NCI-H226 (cell line): ENCODE measurements at regions not wholly inside any gene's neighbourhood (a gene's known extent, or its start where the extent isn't known, plus 50 kb on each side); places are given as distances from the start of the nearest gene placed in this dataset.
"Not testable (repeated sequence)": the region's sequence is repeated elsewhere in the genome, so short reads cannot be mapped to it uniquely, and the experiment has no call there.

Source experiments
- DNase-seq: peaks from one replicate; pipeline ENCODE4 v3.0.0-alpha.2; 2015

DNA sequence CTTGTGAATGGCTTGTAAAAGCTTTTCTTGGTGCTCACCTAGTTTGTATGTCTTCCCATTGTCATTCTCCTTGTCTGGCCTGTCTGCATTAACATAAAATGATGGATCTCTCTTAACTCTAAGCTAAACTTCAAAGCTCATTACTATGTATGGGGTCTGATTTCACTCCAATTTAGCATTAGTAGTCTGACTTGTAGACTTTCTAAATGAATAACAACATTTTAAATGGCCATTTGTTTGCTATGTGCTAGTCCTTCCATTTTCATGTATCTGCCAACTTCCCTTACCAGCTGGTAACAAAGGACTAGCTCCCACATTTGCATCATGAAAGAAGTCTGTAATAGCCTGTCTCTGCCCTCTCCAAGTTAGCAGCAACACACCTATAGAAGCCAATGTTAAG is 324.2 kb upstream of the RGPD4 start:
- DNase-seq, result no peak

DNA sequence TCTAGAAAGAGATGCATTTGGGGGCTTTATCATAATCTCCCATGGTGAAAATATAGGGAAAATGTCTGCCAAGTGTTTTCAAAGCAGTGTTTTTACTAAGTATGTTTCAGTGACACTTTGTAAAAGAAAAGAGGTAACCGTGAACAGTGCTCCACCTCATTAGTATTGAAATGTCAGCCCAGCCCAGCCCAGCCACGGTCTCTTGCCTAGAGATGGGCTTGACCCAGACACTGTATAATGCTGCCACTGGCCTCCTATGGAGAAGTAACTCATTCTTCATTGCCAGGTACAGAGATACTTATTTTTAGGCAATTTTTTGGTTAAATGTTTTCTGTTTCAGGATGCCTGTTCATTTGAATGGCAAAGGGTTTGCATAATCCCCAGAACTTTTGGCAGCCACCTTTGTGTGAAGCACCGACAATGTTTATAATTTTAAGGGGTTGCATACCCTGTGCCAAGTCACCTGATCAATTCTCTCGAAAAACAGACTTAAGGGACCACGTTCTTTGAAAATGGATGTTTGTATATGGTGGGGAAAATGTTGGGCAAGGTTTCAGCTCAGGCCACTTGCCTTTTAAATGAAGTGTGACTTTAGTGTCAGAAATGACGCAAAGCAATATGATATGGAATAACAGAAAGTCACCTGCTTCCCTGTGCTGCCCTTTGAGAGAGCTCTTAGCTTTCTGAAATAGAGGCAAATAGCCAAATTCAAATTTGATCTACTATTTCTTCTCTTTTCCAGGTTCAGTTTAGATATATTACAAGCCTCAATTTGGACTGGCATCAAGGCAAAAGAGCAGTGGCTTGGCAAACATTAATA is 314.5 kb upstream of the RGPD4 start:
- no peak for DNase-seq

DNA sequence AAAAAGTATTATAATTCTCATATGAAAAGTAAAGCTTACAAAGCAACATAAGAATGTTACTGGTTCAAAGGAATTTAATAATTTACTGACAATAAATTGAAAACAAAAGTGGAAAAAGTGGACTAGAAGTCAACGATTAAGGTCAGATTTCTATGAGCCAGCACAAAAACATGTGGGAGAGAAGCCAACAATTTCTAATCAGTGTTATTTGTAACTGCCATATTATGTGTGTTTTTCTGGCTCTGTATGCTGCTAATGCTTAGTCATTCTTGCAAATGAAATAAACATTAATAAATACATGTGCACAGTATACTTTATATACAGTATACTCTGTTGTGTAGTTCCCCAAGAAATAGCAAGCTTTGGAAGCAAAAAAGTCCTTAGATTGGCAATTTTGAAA is 301.3 kb upstream of the RGPD4 start:
- DNase-seq, result no peak

DNA sequence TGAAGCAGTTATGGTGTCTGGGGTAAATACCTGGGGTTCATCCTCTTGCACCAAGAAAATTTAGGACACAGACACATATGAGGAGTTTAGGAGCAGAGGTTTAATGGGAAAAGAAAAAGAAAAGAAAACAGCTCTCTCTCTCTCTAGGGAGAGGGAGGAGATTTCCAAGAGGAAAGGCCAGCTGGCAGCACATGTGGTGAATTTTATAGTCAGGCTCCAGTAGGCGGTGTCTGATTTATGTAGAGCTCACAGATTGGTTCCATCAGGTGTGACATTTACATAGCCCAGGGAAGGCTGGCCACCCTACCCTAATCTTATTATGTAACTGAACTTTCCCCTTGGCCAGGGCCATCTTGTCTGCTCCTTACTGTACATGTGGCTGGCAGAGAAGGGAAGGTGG is 297.5 kb upstream of the RGPD4 start:
- no peak for DNase-seq

DNA sequence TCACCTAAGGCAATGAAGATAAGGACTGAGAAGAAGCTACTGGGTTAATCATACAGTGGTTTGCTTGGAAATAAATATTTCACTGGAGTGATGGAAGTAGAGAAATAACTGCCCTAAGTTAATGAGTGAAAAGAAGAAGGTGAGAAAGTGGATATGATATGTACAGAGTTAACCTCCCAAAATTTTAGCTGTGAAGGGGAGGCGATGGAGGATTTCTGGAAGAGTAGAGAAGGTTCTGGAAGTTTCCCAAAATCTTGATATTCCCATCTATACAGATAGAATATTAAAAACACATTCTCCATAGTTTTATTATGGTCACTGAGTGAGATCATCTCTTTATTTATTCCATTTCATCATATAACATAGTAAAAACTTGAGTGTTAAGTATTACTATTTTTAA is 296.6 kb upstream of the RGPD4 start:
- no peak for DNase-seq

DNA sequence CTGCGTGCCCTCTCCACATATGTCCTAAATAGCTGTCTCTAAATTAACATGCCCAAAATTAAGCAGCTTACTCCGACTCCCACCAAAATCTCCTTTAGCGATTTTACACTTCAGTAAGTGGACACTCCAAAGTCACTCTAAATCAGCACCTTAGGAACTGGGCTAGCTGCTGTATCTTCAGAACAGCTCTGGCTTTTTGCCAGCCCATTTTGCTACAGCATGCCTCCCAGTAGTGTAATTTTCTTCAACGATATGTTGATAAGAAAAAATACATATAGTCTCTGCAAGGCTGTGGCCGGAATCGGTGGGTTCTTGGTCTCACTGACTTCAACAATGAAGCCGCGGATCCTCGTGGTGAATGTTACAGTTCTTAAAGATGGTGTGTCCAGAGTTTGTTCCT is 291.8 kb upstream of the RGPD4 start:
- DNase-seq, result no peak

DNA sequence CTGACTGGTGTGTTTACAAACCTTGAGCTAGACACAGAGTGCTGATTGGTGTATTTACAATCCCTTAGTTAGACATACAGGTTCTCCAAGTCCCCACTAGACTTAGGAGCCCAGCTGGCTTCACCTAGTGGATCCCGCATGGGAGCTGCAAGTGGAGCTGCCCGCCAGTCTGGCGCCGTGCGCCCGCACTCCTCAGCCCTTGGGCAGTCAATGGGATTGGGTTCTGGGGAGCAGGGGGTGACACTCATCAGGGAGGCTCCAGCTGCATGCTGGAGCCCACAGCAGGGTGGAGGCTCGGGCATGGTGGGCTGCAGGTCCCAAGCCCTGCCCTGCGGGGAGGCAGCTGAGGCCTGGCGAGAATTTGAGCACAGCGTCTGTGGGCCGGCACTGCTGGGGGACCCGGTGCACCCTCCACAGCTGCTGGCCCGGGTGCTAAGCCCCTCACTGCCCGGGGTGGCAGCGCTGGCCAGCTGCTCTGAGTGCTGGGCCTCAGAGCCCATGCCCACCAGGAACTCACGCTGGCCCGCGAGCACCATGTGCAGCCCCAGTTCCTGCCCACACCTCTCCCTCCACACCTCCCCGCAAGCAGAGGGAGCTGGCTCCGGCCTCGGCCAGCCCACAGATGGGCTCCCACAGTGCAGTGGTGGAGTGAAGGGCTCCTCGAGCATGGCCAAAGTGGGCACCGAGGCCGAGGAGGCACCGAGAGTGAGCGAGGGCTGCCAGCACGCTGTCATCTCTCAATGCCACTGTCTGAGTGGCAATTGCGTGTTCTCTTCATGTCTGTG is 290.6 kb upstream of the RGPD4 start:
- DNase-seq, result not testable (repeated sequence)

DNA sequence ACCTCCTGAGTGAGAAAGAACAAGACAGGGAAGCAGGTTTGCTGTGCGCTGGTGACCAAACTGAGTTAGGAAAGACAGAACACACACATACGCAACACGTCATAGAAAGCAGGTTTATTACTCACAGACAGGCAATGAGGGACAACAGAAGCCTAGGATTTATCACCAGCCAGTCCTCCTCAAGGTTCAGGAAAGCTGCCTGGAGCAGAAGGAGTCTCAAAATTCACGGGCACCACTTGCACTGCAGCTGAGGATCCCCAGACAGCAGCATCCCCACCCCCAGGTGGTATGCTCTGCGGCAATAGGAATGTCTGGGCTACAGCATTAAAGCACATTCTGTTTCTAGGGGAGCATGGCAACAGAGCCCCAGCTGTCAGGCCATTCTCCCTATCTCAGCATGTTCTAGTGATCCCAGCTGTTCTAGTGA is 284.4 kb upstream of the RGPD4 start:
- DNase-seq, result no peak

DNA sequence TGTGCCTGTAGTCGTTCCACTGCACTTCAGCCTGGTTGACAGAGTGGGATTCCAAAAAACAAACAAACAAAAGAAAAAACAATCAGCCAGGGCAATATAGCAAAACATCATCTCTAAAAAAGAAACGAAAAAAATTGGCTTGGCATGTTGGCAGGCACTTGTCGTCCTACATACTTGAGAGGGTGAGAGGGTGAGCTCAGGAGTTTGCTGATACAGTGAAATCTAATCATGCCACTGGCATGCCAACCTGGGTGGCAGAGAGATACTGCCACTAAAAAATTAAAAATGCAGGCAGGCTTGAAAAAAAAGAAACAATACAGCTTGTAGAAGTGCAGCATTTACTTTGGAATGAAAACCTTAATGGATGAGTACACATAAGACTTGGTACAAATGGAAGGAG is 282.9 kb upstream of the RGPD4 start:
- no peak for DNase-seq

DNA sequence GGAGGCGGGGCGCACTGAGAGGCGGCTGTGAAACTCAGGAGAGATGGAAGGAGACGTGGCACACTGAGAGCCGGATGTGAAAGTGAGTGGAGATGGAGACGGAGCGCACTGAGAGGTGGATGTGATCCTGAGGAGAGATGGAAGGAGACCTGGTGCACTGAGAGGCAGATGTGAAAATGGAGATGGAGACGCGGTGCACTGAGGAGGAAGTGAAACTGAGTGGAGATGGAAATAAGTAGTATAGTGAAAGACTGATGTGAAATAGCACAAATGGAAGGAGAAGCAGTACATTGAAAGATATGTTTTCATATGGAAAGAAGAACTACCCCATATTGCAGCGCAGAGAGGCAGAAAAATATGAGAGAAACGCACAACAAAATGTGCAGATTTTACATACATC is 281.6 kb upstream of the RGPD4 start:
- no peak for DNase-seq

DNA sequence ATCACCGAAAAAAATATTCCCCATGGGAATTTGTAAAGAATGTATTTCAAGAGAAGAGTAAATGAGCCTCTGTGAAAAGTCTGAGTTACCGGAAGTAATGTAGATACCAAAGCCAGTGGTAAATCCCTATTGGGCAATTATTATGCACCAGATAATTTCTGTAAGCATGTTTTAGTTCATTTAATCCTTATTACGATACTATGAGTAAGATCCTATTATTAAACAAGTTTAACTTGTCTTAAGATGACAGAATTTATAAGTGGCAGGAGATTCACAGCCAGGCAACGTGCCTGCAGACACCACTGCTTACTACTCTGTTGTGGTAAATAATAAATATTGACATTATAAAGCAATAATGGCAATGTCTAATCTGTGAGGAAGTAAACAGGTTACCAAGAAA is 280.8 kb upstream of the RGPD4 start:
- no peak for DNase-seq

DNA sequence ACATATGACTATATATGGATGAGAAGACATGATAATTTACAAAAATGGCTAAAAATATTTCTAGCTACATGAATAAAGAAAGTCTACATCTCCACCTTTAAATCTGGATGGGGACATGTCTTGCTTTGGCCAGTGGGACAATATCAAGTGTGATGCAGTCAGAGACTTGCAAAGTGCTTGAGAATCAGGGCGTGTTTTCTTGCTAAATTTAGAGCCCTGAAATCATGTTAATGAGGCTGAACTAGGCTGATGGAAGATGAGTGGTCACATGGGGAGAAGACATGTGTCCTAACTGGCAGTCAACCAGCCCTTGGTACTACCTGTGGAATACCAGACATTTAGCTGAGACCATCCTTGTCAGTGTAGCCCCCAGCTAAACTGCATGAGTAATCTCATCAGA is 278.5 kb upstream of the RGPD4 start:
- DNase-seq, result no peak

DNA sequence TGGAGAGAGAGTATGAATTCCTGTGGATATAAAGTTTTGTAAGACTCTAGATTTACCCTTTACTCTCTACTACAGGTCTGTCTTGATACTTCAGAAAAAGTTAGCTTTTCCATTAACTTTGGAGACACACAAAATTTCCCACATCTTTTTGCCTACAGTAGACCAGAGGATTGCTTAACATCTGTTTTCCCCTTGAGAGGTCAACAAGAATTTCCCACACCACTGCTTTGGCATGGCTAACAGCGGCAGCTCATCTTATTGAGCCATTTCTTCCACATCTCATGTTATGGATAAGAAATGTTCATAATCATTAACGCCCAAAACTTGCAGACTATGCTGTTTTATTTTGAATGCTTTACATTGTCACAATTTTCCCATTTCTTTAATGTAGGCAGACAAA is 273.6 kb upstream of the RGPD4 start:
- DNase-seq, result no peak

DNA sequence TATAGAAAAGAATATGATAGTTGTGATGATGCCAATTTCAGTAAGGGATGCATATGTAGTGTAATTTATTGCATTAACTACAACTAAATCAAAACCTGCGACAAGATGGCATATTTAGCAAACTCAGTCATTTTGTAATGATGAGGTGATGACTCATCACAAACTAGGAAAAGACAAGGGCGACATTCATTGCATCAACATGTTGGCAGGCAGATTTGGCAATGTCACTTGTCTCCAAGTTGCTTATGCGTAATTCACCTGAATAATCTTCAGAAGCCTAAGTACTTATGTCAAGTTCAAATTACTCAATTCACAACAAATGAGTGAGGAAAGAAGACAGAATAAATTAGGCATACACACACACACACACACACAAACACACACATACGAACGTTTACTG is 273.2 kb upstream of the RGPD4 start:
- DNase-seq, result no peak

DNA sequence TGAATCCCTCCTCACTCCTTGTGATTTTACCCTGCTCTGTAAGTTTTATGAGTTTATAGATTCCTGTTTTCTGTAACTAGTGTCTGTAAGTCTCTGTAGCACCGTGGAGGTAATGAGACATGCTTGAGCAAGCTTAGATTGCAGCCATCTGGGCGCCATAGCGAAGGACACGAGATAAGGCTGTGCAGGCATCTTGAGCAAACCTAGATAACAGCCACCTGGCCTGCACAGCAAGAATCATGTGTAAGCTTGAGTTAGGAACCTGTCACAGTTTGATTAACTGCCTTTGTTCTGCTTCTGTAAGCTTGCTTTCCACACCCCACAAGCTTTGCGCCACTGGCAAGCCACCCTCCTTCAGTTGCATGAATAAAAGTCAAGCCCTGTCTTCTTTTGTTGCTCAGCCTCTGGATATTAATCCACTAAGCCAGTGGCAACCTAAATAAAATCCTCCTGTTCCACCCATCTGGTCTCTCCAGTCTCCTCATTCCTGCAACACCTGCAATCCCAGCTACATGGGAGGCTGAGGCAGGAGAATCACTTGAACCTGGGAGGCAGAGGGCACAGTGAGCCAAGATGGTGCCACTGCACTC is 270.6 kb upstream of the RGPD4 start:
- DNase-seq, result no peak

DNA sequence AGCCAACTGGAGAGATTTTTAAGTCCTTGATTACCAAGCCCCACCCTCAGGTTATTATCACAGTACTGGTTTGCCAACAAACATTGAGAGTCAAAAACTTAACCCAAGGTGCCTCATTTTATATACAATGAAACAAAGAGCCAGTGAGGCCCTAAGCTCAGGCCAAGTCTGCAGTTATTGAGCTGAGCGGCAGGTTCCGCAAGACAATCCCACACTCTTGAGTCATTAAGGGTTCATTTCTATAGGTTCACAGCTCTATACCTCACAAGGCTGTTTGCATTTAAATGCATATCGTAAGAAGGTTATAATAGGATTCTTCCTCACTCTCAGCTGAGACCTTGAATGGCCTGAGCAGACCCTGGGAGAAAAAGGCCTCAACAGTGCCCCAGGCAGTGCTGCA is 268.4 kb upstream of the RGPD4 start:
- no peak for DNase-seq

DNA sequence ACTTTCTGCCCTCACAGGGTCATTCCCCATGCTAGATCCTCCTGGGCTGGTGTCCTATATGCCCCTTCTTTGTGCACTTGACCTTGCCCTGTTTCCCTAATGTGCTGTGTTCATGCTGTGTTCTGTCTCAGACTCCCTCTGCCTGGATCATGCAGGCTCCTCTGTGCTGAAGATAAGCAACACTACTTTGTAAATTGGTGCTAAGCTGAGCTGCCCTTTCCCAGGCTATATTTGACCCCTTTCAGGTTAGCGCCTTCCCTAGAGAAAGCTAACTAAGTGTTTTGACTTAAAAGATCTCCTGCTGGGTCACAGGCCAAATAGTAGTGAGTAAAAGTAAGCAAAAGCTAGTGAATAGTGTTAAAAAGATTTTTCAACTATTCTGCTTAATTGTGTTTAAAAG is 257.2 kb upstream of the RGPD4 start:
- DNase-seq, result no peak

DNA sequence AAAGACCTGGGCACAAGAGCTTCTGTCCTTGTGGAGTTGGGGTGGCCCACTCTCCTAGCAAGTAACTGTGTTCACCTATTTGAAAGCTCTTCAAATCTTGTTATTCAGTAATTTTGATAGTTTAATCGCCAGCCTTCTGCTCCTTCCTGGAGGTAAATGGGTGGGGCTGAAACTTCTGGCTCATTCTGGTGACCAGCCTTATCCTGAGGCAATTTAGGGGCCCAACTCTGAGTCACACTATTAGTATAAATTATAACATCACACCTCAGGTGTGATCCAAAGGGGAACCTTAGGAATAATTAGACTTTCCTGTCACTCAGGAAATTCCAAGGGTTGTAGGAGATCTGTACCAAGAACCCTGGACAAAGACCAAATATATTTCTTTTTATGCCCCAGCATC is 255.8 kb upstream of the RGPD4 start:
- DNase-seq, result no peak

DNA sequence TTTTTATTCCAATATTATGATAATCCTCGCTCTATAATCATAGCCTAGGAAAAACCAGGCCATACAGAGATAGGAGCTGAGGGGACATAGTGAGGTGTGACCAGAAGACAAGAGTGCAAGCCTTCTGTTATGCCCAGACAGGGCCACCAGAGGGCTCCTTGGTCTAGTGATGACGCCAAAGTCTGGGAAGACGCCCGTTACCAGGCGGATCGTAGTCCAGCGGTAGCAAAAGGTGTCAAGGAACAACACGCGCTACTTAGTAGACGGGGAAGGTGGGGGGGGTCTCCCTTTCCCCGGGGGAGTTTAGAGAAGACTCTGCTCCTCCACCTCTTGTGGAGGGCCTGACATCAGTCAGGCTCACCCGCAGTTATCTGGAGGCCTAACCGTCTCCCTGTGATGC is 253.8 kb upstream of the RGPD4 start:
- DNase-seq, result not testable (repeated sequence)

DNA sequence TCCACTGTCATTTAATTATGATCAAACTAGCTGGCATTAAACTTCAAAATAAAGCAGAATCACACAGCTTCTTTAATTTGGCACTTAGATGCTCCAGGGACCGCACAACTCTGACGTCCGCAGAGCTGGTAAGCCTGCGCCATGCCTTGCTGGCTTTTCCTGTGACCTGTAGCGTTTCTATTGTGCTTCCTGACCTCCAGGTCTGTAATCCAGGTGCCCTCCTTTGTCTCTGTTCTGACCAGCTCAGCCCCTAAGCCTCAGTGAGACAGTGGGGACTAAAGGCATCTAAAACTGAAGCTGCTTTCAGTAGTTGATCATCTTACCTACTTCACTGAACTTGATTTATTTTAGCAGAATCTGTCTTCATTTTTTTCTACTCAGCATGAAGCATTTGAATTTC is 249.7 kb upstream of the RGPD4 start:
- DNase-seq, result no peak

DNA sequence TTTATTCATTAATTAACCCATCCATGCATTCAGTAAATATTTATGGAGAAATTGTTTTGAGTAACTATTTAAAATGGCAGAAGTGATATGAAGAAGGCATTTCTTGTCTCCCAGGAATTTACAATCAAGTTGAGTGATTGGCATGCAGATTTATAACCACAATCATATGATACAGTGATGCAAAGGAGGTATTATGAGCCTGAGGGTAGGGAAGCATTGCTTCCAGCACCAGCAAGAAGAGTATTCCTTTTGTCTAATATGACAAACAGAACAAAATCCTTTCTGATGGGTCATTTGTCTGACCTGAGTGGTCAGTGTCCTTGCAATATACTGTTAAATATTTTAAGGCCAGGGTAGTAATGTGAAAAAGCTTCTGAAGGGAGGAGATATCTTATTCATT is 244.2 kb upstream of the RGPD4 start:
- DNase-seq, result no peak

DNA sequence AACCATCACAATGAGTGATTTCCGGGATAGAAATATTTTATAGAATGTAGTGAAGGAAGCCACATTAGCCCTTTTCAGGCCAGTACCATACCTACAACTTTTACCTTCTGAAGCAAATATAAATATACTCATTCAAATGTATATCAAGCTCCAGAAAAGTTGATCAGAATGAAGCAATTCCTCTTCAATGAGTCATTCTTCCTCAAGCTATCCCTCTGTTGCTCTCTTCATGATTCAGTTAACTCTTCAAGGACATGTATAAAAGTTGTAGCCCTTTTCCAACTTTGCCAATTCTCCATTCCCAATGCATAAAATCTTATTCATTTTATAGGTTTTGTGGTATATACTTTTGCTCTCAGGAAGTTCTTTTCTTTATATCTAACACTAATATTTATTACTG is 242.1 kb upstream of the RGPD4 start:
- no peak for DNase-seq

DNA sequence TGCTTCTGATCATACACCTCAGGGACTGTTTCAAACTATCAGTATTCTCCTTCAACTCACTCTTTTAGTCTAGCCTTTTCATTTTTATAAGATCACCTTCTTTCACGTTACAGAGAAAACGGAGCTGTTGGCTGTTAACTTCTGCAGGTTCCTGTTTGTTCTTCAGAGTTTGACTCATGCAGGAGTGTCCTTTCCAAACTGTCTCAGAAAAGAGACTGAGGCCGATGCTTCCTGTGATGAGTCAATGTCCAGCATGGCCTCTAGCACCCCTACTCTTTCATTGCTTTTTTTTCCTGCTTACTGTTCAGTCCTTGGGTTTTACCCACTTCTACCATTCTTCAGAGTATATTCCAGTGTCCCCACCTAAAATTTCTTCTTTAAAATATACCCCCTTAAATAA is 240.8 kb upstream of the RGPD4 start:
- no peak for DNase-seq

DNA sequence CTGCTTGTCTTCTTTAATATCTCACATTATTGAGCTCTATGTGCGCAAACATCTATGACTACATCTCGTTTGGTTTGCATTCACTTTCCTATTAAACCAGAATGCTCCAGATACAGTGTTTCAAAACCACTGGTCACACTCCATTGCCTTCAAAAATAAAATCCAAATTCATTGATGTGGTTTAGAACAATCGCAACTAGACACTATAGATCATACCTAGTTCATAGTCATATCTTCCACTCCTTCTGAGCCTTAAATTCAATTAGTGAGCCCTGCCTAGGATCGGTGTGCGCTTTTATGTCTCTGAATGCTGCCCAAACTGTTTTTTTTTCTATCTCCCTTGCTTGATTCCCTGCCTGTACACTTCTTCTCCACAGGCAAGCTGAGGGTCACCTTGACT is 238.5 kb upstream of the RGPD4 start:
- no peak for DNase-seq
